ENCODE measurements at regions not wholly inside any gene's neighbourhood (a gene's known extent, or its start where the extent isn't known, plus 50 kb on each side); places are given as distances from the start of the nearest gene placed in this dataset.

- TF ChIP-seq CTCF (IDR thresholded peaks at IDR 0.05; ENCODE audit: low read depth, low read length), result no peak
- DNase-seq (ENCODE audit: low read depth, low spot score), result no peak
- no peak overlapping the region for H3K4me3 ChIP-seq (ENCODE audit: low read depth, low read length)
- in situ Hi-C loops (cut with HindIII; ENCODE audit: low sequenced_read_pairs), result no loop called here
These were observed 89.3 kb upstream of the CNIH3 start for GRCh38 chr1:224526771-224527170.

GRCh38 chr1:224528900-224529299 is 87.2 kb upstream of the CNIH3 start:
- TF ChIP-seq CTCF (IDR thresholded peaks at IDR 0.05; ENCODE audit: low read depth, low read length), result no peak
- peak; percentile 89 for DNase-seq (ENCODE audit: low read depth, low spot score)
- H3K4me3 ChIP-seq (ENCODE audit: low read depth, low read length), result no peak overlapping the region
- in situ Hi-C loops (cut with HindIII; ENCODE audit: low sequenced_read_pairs), result no loop called here

- no peak for DNase-seq (ENCODE audit: low read depth, low spot score)
- H3K4me3 ChIP-seq (ENCODE audit: low read depth, low read length), result no peak overlapping the region
- no peak for TF ChIP-seq CTCF (IDR thresholded peaks at IDR 0.05; ENCODE audit: low read depth, low read length)
- in situ Hi-C loops (cut with HindIII; ENCODE audit: low sequenced_read_pairs), result no loop called here
These were observed 86.3 kb upstream of the CNIH3 start for GRCh38 chr1:224529844-224530243.

GRCh38 chr1:224533517-224533916 is 82.6 kb upstream of the CNIH3 start:
- no peak for DNase-seq (ENCODE audit: low read depth, low spot score)
- in situ Hi-C loops (cut with HindIII; ENCODE audit: low sequenced_read_pairs), result no loop called here
- no peak overlapping the region for H3K4me3 ChIP-seq (ENCODE audit: low read depth, low read length)
- TF ChIP-seq CTCF (IDR thresholded peaks at IDR 0.05; ENCODE audit: low read depth, low read length), result no peak

GRCh38 chr1:224534731-224535130 is 81.4 kb upstream of the CNIH3 start:
- DNase-seq (ENCODE audit: low read depth, low spot score), result no peak
- TF ChIP-seq CTCF (IDR thresholded peaks at IDR 0.05; ENCODE audit: low read depth, low read length), result no peak
- in situ Hi-C loops (cut with HindIII; ENCODE audit: low sequenced_read_pairs), result no loop called here
- H3K4me3 ChIP-seq (ENCODE audit: low read depth, low read length), result no peak overlapping the region

GRCh38 chr1:224535641-224536040 is 80.5 kb upstream of the CNIH3 start:
- in situ Hi-C loops (cut with HindIII; ENCODE audit: low sequenced_read_pairs), result no loop called here
- no peak overlapping the region for H3K4me3 ChIP-seq (ENCODE audit: low read depth, low read length)
- DNase-seq (ENCODE audit: low read depth, low spot score), result no peak
- no peak for TF ChIP-seq CTCF (IDR thresholded peaks at IDR 0.05; ENCODE audit: low read depth, low read length)

GRCh38 chr1:224539971-224540370 is 76.1 kb upstream of the CNIH3 start:
- no peak for TF ChIP-seq CTCF (IDR thresholded peaks at IDR 0.05; ENCODE audit: low read depth, low read length)
- in situ Hi-C loops (cut with HindIII; ENCODE audit: low sequenced_read_pairs), result no loop called here
- H3K4me3 ChIP-seq (ENCODE audit: low read depth, low read length), result no peak overlapping the region
- peak; percentile 81 for DNase-seq (ENCODE audit: low read depth, low spot score)

Measured in astrocyte of the spinal cord (primary cell).